NAMALWA (cell line): ENCODE measurements at regions not wholly inside any gene's neighbourhood (a gene's known extent, or its start where the extent isn't known, plus 50 kb on each side); places are given as distances from the start of the nearest gene placed in this dataset.
"Not testable (repeated sequence)": the region's sequence is repeated elsewhere in the genome, so short reads cannot be mapped to it uniquely, and the experiment has no call there.

Source experiments
- DNase-seq: peaks from one replicate; pipeline ENCODE4 v3.0.0-alpha.2; 2015; ENCODE audit warnings: low spot score

DNA sequence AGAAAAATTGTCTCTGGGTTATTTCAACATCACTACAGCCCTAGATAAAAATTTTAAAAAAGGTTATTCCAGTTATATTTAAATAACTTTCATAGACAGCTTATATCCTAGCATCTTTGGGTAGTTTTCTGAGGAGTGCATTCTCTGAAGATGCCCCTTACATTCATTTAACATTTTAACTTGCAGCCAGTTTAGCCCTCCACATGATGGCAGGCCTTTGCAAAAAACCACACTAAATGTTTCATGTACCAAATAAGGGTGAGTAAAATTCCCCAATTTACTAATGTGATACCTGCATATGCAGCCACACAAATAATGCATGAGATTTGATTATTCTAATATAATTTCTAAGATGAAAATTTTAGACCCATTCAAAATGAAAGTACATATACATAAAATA, 108.4 kb upstream of the ZWINT start:
- DNase-seq, result no peak

DNA sequence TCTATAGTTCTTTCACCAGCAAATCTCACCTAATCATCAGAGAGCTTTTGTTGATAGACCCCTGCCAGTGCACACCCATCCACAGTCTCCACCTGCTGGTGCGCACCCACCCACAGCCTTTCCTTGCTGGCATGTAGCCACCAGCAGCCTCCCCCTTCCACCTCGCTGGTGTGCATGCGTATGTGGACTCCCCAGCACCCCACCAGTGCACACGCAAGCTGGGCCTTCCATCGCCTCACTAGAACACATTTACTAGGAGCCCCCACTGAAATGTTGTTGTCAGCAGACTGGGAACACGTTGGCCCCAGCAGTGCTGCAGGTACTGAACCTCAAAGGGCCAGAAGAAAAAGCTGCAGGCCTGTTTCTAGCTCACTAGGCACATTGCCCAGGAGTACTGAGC, 104.9 kb upstream of the ZWINT start:
- DNase-seq, result no peak

DNA sequence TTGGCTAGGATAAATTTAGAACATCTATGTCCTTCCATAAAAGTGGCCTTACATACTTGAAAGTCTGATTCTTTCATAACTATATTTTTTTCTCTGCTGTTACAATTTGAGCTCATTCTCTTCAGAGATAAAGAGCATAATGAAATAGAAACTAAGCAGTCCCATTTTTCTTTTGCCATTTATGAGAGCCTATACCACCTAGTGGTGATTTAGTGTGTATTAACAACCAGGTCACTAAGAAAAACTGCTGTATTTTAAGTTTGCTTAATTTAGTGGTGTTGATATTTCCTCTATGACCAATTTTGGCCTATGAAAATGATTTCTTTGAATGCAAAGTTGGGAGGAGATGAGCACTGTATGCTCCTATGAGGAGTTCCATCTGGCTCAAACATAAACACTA, 88.7 kb upstream of the ZWINT start:
- peak; percentile 29 for DNase-seq

DNA sequence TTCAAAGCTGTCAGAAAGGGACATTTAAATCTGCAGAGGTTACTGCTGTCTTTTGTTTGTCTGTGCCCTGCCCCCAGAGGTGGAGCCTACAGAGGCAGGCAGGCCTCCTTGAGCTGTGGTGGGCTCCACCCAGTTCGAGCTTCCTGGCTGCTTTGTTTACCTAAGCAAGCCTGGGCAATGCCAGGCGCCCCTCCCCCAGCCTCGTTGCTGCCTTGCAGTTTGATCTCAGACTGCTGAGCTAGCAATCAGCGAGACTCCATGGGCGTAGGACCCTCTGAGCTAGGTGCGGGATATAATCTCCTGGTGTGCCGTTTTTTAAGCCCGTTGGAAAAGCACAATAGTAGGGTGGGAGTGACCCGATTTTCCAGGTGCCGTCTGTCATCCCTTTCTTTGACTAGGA, 86.6 kb upstream of the ZWINT start:
- DNase-seq, result not testable (repeated sequence)

DNA sequence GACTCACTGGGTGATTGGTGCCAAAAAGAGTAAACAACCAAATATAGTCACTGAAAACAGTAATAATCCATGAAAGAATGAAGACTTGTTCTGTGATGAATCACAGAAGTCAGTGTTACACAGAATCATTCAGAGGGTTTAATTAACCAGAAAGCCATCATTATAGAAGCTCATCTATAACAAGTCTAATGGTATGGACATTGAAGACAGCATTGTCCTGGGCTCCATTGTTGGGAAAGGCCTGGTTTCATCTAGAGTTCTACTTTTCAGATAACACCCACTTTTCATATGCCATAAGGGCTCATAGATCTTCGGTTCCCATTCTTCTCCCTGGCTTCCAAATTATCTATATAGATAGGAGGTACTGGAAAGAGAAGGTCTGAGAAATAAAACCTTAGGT, 80.3 kb upstream of the ZWINT start:
- not testable (repeated sequence) for DNase-seq
